ENCODE measurements at regions not wholly inside any gene's neighbourhood (a gene's known extent, or its start where the extent isn't known, plus 50 kb on each side); places are given as distances from the start of the nearest gene placed in this dataset.

GRCh38 chr14:101480747-101481530 lies 80.4 kb upstream of the DIO3 start:
- Mint-ChIP-seq H3K4me1 (ENCODE audit: low read depth) (no peaks in the 10 kb centered on the region), H3K4me3 (no peak overlapping the region), H3K9me3 (peaks cover 12% of the 10 kb centered on the region), H3K36me3 (ENCODE audit: low read depth) (no peaks in the 10 kb centered on the region), H3K27ac (no peak overlapping the region), H3K27me3 (peaks cover 46% of the 10 kb centered on the region)
- DNase-seq: peak; percentile 9

- H3K27me3 Mint-ChIP-seq: peaks cover 42% of the 10 kb centered on the region
- H3K9me3 Mint-ChIP-seq: peaks cover 13% of the 10 kb centered on the region
- H3K4me1 Mint-ChIP-seq (ENCODE audit: low read depth): no peaks in the 10 kb centered on the region
- H3K4me3 Mint-ChIP-seq: no peak overlapping the region
- H3K36me3 Mint-ChIP-seq (ENCODE audit: low read depth): no peaks in the 10 kb centered on the region
- no peak for DNase-seq
- no peak overlapping the region for H3K27ac Mint-ChIP-seq
These were observed 79.7 kb upstream of the DIO3 start for GRCh38 chr14:101481557-101481956.

GRCh38 chr14:101482066-101482465 lies 79.2 kb upstream of the DIO3 start:
- H3K36me3 Mint-ChIP-seq (ENCODE audit: low read depth): no peaks in the 10 kb centered on the region
- H3K27me3 Mint-ChIP-seq: peaks cover 38% of the 10 kb centered on the region
- DNase-seq: no peak
- no peaks in the 10 kb centered on the region for H3K4me1 Mint-ChIP-seq (ENCODE audit: low read depth)
- H3K4me3 Mint-ChIP-seq: no peak overlapping the region
- no peak overlapping the region for H3K27ac Mint-ChIP-seq
- H3K9me3 Mint-ChIP-seq: peaks cover 13% of the 10 kb centered on the region

GRCh38 chr14:101483829-101484228 lies 77.5 kb upstream of the DIO3 start:
- DNase-seq: no peak
- Mint-ChIP-seq H3K4me3 (no peak overlapping the region), H3K27me3 (peaks cover 39% of the 10 kb centered on the region), H3K27ac (no peak overlapping the region), H3K36me3 (ENCODE audit: low read depth) (no peaks in the 10 kb centered on the region), H3K4me1 (ENCODE audit: low read depth) (no peaks in the 10 kb centered on the region), H3K9me3 (peaks cover 13% of the 10 kb centered on the region)

- Mint-ChIP-seq H3K27ac (no peak overlapping the region), H3K9me3 (peaks cover 10% of the 10 kb centered on the region), H3K4me3 (no peak overlapping the region), H3K36me3 (ENCODE audit: low read depth) (no peaks in the 10 kb centered on the region), H3K27me3 (peaks cover 34% of the 10 kb centered on the region), H3K4me1 (ENCODE audit: low read depth) (no peaks in the 10 kb centered on the region)
- DNase-seq: no peak
These were observed 72.1 kb upstream of the DIO3 start for GRCh38 chr14:101489092-101489760.

- Mint-ChIP-seq H3K9me3 (peaks cover 8% of the 10 kb centered on the region), H3K27ac (no peak overlapping the region), H3K27me3 (peaks cover 34% of the 10 kb centered on the region), H3K4me3 (no peak overlapping the region), H3K4me1 (ENCODE audit: low read depth) (no peaks in the 10 kb centered on the region), H3K36me3 (ENCODE audit: low read depth) (no peaks in the 10 kb centered on the region)
- DNase-seq: no peak
These were observed 70.5 kb upstream of the DIO3 start for GRCh38 chr14:101490771-101491170.

- no peak for DNase-seq
- no peak overlapping the region for H3K4me3 Mint-ChIP-seq
- no peak overlapping the region for H3K27ac Mint-ChIP-seq
- H3K9me3 Mint-ChIP-seq: peaks cover 5% of the 10 kb centered on the region
- peaks cover 34% of the 10 kb centered on the region for H3K27me3 Mint-ChIP-seq
- H3K4me1 Mint-ChIP-seq (ENCODE audit: low read depth): no peaks in the 10 kb centered on the region
- no peaks in the 10 kb centered on the region for H3K36me3 Mint-ChIP-seq (ENCODE audit: low read depth)
These were observed 69.5 kb upstream of the DIO3 start for GRCh38 chr14:101491841-101492240.

GRCh38 chr14:101492716-101493115 lies 68.6 kb upstream of the DIO3 start:
- Mint-ChIP-seq H3K4me1 (ENCODE audit: low read depth) (no peaks in the 10 kb centered on the region), H3K36me3 (ENCODE audit: low read depth) (no peaks in the 10 kb centered on the region), H3K4me3 (no peak overlapping the region), H3K9me3 (peaks cover 5% of the 10 kb centered on the region), H3K27ac (no peak overlapping the region), H3K27me3 (peaks cover 41% of the 10 kb centered on the region)
- no peak for DNase-seq

- H3K36me3 Mint-ChIP-seq (ENCODE audit: low read depth): no peaks in the 10 kb centered on the region
- no peak overlapping the region for H3K4me3 Mint-ChIP-seq
- H3K27me3 Mint-ChIP-seq: peaks cover 43% of the 10 kb centered on the region
- peaks cover 5% of the 10 kb centered on the region for H3K9me3 Mint-ChIP-seq
- no peak for DNase-seq
- H3K27ac Mint-ChIP-seq: no peak overlapping the region
- H3K4me1 Mint-ChIP-seq (ENCODE audit: low read depth): no peaks in the 10 kb centered on the region
These were observed 66.5 kb upstream of the DIO3 start for GRCh38 chr14:101494826-101495225.

GRCh38 chr14:101495284-101495683 lies 66.0 kb upstream of the DIO3 start:
- Mint-ChIP-seq H3K36me3 (ENCODE audit: low read depth) (no peaks in the 10 kb centered on the region), H3K4me3 (no peak overlapping the region), H3K4me1 (ENCODE audit: low read depth) (no peaks in the 10 kb centered on the region), H3K27ac (no peak overlapping the region), H3K27me3 (peaks cover 44% of the 10 kb centered on the region), H3K9me3 (peaks cover 5% of the 10 kb centered on the region)
- DNase-seq: no peak

- H3K4me1 Mint-ChIP-seq (ENCODE audit: low read depth): no peaks in the 10 kb centered on the region
- no peak overlapping the region for H3K27ac Mint-ChIP-seq
- H3K36me3 Mint-ChIP-seq (ENCODE audit: low read depth): no peaks in the 10 kb centered on the region
- peaks cover 39% of the 10 kb centered on the region for H3K27me3 Mint-ChIP-seq
- peaks cover 5% of the 10 kb centered on the region for H3K9me3 Mint-ChIP-seq
- no peak for DNase-seq
- H3K4me3 Mint-ChIP-seq: no peak overlapping the region
These were observed 65.2 kb upstream of the DIO3 start for GRCh38 chr14:101495827-101496775.

- no peak overlapping the region for H3K4me3 Mint-ChIP-seq
- H3K9me3 Mint-ChIP-seq: peaks cover 5% of the 10 kb centered on the region
- no peaks in the 10 kb centered on the region for H3K36me3 Mint-ChIP-seq (ENCODE audit: low read depth)
- H3K4me1 Mint-ChIP-seq (ENCODE audit: low read depth): no peaks in the 10 kb centered on the region
- H3K27ac Mint-ChIP-seq: no peak overlapping the region
- no peak for DNase-seq
- H3K27me3 Mint-ChIP-seq: peaks cover 34% of the 10 kb centered on the region
These were observed 64.3 kb upstream of the DIO3 start for GRCh38 chr14:101496776-101497683.

GRCh38 chr14:101497684-101498525 lies 63.4 kb upstream of the DIO3 start:
- H3K36me3 Mint-ChIP-seq (ENCODE audit: low read depth): no peaks in the 10 kb centered on the region
- H3K27ac Mint-ChIP-seq: no peak overlapping the region
- no peak overlapping the region for H3K4me3 Mint-ChIP-seq
- H3K9me3 Mint-ChIP-seq: peaks cover 5% of the 10 kb centered on the region
- peaks cover 34% of the 10 kb centered on the region for H3K27me3 Mint-ChIP-seq
- no peaks in the 10 kb centered on the region for H3K4me1 Mint-ChIP-seq (ENCODE audit: low read depth)
- no peak for DNase-seq
